ENCODE measurements at regions not wholly inside any gene's neighbourhood (a gene's known extent, or its start where the extent isn't known, plus 50 kb on each side); places are given as distances from the start of the nearest gene placed in this dataset.
"Not testable (repeated sequence)": the region's sequence is repeated elsewhere in the genome, so short reads cannot be mapped to it uniquely, and the experiment has no call there.

DNA sequence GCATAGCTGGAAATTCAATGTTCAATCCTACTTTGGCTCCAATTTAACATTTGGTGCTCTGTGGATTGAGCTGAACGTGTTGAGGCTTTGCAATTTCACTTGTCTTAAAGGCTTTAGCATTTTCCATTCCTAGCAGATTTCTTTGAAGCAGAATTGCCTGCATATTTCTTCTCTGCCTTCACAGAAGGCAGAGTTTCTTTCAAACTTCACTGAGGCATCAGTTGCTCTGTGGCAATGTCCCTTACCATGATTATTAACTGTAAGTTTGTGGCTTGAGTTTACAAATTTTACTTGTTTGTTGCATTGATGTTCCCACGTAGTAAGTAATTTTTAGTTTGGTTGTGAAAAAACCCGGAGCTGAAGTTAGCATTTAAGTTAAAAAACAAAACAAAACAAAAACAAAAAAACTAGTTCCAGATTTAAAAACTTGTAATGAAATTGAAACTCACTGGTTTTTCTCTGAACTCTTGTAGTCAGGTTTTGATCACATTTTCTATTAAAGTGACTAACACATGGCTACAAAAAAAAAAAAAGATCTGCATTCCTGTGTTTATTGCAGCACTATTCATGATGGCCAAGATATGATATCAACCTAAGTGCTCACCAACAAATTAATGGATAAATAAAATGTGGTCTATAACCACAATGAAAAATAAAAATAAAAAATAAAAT, 55.2 kb upstream of the UXS1 start:
- not testable (repeated sequence) for DNase-seq

DNA sequence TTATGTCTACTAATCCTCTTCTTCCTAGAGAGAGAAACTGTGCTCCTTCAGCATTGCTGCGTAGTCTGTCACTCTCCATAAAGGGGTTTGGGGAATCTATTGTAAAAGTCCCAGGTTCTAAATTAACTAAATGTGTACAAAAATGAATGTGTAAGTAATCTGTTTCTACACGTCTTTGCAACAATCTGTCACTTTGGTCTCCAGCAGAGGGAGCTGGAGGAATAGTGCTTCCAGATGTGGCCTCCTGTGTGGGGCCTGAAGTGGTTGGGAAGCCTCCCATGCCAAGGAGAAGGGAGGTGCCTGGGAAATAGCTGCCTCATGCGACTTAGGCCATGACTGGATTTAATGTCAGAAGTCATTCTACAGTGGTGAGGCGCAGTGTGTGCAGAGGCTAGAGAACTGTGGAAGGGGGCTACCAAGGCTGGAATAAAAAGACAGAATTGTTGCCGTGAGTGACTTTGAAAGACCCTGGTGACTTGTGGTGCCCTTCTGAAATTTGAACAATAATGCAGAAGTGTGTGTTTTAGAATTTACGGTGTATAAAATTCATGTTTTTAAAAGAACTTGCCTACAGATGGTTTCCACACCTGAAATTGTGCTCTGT, 54.5 kb upstream of the UXS1 start:
- not testable (repeated sequence) for DNase-seq

Data from NCI-H187 (cell line).